ENCODE measurements at regions not wholly inside any gene's neighbourhood (a gene's known extent, or its start where the extent isn't known, plus 50 kb on each side); places are given as distances from the start of the nearest gene placed in this dataset.
A peak's percentile ranks its signal among the peaks of the same experiment; 100 is the strongest.

- ATAC-seq (ENCODE audit: low FRiP score) = no peak
- no peak for DNase-seq (ENCODE audit: low spot score)
- TF ChIP-seq CTCF (IDR thresholded peaks at IDR 0.05) = no peak
These were observed 150.8 kb downstream of the NRN1 start for GRCh38 chr6:5855787-5856470.

DNA sequence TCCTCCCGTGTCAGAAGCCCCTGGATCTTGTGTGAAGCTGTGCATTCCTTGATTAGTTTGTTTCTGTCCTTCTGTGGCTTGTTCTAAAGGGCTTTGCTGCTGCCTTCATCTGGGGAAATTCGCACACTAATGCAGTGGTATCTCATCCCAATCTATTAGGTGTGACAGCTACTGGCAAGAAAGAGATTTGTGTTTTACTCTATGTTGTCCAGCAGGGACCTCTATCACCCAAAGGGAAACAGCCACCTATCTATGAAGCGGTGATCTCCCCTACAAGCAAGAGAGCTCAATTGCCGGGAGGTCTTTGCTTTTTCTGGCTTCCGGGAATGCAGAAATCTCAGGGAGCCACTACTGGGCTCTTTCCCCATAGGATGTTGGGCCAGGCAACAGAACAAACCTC is 151.8 kb downstream of the NRN1 start:
- DNase-seq (ENCODE audit: low spot score) (no peak), ATAC-seq (ENCODE audit: low FRiP score) (no peak)
- TF ChIP-seq CTCF (IDR thresholded peaks at IDR 0.05) = no peak

DNA sequence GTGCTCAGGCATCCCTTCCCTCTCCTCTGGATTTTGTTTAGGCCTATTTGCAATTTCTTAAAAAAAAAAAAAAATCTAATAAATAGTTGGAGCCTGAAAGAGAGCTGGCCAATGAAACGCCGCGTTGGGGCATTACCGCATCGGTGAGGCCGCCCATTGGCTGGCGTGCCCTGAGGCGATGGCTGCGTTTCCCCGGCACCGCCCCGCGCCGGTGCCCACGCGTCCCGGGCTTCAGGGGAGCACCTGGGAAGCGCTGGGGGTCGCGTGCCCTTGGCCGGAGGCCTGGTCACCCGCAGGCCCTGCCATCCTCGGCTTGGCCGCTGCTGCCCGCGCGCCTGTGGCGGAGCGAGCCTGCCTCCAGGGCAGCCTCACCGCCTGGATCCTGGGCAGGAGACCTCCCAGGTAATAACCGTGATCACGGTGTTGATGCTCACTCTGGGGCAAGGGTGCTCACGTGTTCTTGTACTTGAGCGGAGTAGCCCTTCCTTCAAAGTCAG is 155.4 kb downstream of the NRN1 start:
- no peak for DNase-seq (ENCODE audit: low spot score)
- peak; percentile 51 for ATAC-seq (ENCODE audit: low FRiP score)
- TF ChIP-seq CTCF (IDR thresholded peaks at IDR 0.05) = no peak

DNA sequence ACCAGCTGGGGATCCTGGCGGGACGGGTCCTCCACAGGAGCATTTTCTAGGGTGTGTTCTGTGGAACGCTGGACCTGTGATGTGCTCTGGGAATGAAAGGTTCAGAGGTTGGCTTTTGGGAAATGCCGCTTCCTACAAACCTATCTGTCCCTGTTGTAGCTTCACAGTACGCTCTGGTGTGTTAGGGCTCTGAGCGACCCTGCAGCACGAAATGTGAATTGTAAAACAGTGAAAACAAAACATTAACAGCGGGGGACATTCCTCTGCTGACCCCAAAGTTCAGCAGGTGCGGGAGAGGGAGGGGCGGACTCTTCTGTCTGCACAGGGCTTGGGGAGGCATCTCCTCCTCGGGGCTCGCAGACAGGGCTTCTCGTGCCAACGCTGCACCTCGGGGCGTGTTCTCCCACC is 155.9 kb downstream of the NRN1 start:
- TF ChIP-seq CTCF (IDR thresholded peaks at IDR 0.05) = no peak
- ATAC-seq (ENCODE audit: low FRiP score) = no peak
- no peak for DNase-seq (ENCODE audit: low spot score)

DNA sequence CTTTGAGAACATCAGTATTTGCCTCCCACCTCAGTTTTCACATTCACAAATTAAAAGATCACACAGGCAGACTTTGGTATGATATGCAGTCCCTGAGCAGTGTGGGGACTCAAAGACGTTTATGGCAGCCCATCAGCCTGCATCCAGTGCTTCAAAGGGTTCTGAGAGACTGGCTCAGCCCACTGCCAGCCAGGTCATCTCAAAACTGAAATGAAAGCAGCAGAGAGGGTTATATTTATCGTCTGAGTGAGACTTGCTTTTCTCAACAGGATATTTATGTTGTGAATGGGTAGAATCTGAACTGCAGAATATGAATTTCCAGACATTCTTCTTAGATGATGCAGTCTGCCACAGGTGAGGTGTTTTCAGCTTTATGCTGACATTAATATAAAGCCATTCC is 159.8 kb downstream of the NRN1 start:
- TF ChIP-seq CTCF (IDR thresholded peaks at IDR 0.05) = no peak
- ATAC-seq (ENCODE audit: low FRiP score) = no peak

DNA sequence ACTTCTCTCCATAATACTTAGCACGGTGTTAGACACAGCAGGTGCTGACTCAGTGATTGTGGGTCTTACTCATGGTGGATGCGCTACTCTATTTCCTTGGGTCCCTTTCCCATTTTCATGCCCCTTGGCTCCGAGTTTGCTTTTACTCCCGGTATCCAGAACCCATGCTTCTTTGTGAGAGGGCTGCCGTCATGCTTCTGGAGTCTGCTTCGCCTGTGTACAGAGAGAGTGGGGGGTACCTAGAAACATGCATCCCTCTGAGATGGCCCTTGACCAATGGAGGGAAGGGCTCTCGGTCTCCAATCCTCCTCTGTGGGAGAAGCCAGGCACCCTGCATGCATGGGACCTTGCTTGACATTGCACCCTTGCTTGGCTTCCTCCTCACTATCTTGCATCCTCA is 160.4 kb downstream of the NRN1 start:
- ATAC-seq (ENCODE audit: low FRiP score) (no peak), DNase-seq (ENCODE audit: low spot score) (no peak)
- no peak for TF ChIP-seq CTCF (IDR thresholded peaks at IDR 0.05)

More for the DNA sequence above, 159.8 kb downstream of the NRN1 start:
- no peak for DNase-seq (ENCODE audit: low spot score)

GRCh38 chr6:5843078-5843477 is 163.6 kb downstream of the NRN1 start:
- TF ChIP-seq CTCF (IDR thresholded peaks at IDR 0.05) = no peak
- ATAC-seq (ENCODE audit: low FRiP score) (no peak), DNase-seq (ENCODE audit: low spot score) (no peak)

Data from omental fat pad (tissue), 3 donors.